ENCODE measurements at regions not wholly inside any gene's neighbourhood (a gene's known extent, or its start where the extent isn't known, plus 50 kb on each side); places are given as distances from the start of the nearest gene placed in this dataset.

- no peak for TF ChIP-seq CTCF (IDR thresholded peaks at IDR 0.05)
- ATAC-seq (ENCODE audit: low FRiP score) (no peak), DNase-seq (ENCODE audit: low spot score) (no peak)
These were observed 247.3 kb downstream of the MAFB start for GRCh38 chr20:40441771-40442170.

- ATAC-seq (ENCODE audit: low FRiP score) (no peak), DNase-seq (ENCODE audit: low spot score) (no peak)
- TF ChIP-seq CTCF (IDR thresholded peaks at IDR 0.05) = no peak
These were observed 250.7 kb downstream of the MAFB start for GRCh38 chr20:40438161-40438830.

GRCh38 chr20:40436011-40436410 lies 253.0 kb downstream of the MAFB start:
- TF ChIP-seq CTCF (IDR thresholded peaks at IDR 0.05) = no peak
- ATAC-seq (ENCODE audit: low FRiP score) (no peak), DNase-seq (ENCODE audit: low spot score) (no peak)

- DNase-seq (ENCODE audit: low spot score) = no peak
- TF ChIP-seq CTCF (IDR thresholded peaks at IDR 0.05) = no peak
- ATAC-seq (ENCODE audit: low FRiP score) = no peak
These were observed 253.7 kb downstream of the MAFB start for GRCh38 chr20:40435146-40435895.

- ATAC-seq (ENCODE audit: low FRiP score) (no peak), DNase-seq (ENCODE audit: low spot score) (no peak)
- TF ChIP-seq CTCF (IDR thresholded peaks at IDR 0.05) = no peak
These were observed 254.9 kb downstream of the MAFB start for GRCh38 chr20:40434122-40434521.

GRCh38 chr20:40433341-40433861 lies 255.6 kb downstream of the MAFB start:
- TF ChIP-seq CTCF (IDR thresholded peaks at IDR 0.05) = no peak
- ATAC-seq (ENCODE audit: low FRiP score) (no peak), DNase-seq (ENCODE audit: low spot score) (no peak)

- no peak for TF ChIP-seq CTCF (IDR thresholded peaks at IDR 0.05)
- DNase-seq (ENCODE audit: low spot score) (no peak), ATAC-seq (ENCODE audit: low FRiP score) (no peak)
These were observed 257.4 kb downstream of the MAFB start for GRCh38 chr20:40431611-40432010.

Measured in omental fat pad (tissue), 3 donors.